ENCODE measurements at regions not wholly inside any gene's neighbourhood (a gene's known extent, or its start where the extent isn't known, plus 50 kb on each side); places are given as distances from the start of the nearest gene placed in this dataset.
"Not testable (repeated sequence)": the region's sequence is repeated elsewhere in the genome, so short reads cannot be mapped to it uniquely, and the experiment has no call there.

DNA sequence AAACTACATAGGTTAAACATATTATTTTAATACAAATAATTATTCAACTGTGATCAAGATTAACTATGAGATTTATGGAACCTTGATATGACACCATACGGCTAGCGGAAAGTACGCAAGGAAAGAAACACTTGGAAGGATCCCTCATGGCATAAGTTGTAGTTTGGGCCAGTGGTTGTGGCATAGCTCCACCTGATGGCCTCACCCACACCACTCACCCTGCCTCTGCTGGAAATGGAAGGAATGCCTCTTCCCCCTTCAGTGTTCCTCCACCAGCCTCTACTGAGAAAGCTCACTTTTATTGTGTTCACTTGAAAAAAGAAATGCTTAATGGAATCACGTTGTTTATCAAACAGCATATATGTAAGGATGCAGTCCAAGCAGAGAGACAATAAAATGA is 86.4 kb downstream of the BMP15 start:
- H3K4me3 ChIP-seq (ENCODE audit: control insufficient read depth, low read depth, low read length), result no peak overlapping the region
- TF ChIP-seq, protein P1, sequence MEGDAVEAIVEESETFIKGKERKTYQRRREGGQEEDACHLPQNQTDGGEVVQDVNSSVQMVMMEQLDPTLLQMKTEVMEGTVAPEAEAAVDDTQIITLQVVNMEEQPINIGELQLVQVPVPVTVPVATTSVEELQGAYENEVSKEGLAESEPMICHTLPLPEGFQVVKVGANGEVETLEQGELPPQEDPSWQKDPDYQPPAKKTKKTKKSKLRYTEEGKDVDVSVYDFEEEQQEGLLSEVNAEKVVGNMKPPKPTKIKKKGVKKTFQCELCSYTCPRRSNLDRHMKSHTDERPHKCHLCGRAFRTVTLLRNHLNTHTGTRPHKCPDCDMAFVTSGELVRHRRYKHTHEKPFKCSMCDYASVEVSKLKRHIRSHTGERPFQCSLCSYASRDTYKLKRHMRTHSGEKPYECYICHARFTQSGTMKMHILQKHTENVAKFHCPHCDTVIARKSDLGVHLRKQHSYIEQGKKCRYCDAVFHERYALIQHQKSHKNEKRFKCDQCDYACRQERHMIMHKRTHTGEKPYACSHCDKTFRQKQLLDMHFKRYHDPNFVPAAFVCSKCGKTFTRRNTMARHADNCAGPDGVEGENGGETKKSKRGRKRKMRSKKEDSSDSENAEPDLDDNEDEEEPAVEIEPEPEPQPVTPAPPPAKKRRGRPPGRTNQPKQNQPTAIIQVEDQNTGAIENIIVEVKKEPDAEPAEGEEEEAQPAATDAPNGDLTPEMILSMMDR (IDR thresholded peaks at IDR 0.05; ENCODE audit: control insufficient read depth, insufficient read depth, low read depth, low read length, missing control alignments), result no peak
- no peak for DNase-seq (ENCODE audit: low read depth)

- H3K4me3 ChIP-seq (ENCODE audit: control insufficient read depth, low read depth, low read length); DNase-seq (ENCODE audit: low read depth): not testable (repeated sequence)
Observed at GRCh38 chrX:51000384-51000783, 89.8 kb downstream of the BMP15 start.

DNA sequence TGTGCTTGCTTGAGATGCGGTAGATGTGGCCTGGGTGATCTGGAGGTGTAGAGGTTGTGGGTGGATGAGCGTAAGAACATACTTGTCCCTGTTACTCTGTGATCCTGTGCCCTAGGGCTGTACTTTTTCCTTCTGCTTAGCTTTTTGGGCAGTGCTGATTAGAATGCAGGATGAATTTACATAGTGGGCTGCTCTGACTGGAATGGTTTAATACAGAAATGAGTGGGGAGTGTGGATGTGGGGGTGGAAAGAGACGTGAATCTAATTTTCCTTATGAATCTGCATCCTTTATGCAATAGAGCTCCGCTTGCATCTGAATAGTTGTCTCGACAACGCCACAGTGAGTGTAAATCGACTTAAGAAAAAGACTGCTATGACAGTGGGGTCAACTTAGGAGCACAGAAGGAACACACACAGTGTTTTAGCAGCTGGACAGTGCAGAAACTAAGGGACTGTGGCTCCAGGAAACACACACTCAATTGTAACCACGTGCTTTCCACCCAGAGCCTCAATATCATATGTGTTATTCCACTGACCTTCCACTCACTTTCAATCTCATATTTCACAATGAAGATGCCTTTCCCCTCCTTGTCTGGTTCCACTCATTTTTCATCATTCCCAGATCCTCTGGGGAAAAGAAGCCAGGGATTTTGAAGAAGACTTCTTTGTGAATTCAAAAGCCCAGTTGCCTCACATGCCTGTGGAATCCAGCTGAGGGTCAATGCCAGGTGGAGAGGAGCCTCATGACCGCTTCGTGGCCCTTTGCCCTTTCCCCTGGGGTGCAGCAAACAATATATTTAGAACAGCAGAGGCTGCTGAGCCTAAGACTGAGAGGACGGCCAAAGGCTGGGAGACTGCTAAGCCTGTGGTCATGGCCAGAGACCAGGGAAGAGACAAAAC is 91.4 kb downstream of the BMP15 start:
- H3K4me3 ChIP-seq (ENCODE audit: control insufficient read depth, low read depth, low read length); DNase-seq (ENCODE audit: low read depth): not testable (repeated sequence)

- no peak for DNase-seq (ENCODE audit: low read depth)
- no peak overlapping the region for H3K4me3 ChIP-seq (ENCODE audit: control insufficient read depth, low read depth, low read length)
- TF ChIP-seq, protein P1 (IDR thresholded peaks at IDR 0.05; ENCODE audit: control insufficient read depth, insufficient read depth, low read depth, low read length, missing control alignments), result no peak
Observed at GRCh38 chrX:51006064-51006463, 95.5 kb downstream of the BMP15 start.

DNA sequence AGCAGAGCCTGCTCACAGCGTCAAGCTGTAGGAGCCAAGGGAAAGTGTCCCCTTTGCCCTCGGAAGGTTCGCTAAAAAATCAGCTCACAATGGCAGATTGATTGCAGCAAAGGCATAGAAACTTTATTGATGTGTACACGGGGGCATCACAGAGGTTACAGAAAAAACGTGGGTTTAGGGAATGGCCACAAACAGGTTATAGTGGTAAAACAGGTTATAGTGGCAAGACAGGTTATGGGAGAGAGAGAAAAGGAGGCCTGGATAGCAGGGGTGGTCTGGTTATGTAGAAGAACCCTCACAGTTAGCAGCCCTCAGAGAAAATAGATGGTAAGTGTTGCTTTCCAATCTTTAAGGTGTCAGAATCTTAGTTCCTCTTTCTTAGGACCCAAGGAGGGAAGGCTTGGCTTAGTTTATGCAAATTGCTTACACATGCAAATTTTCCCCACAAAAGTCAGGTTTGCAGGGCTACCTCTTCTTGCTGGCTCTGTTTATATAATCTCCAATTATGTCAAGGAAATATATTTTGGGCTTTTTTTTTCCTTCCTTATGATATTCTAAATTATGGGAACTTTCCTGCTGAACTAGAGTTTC is 113.7 kb downstream of the BMP15 start:
- TF ChIP-seq, protein P1 (IDR thresholded peaks at IDR 0.05; ENCODE audit: control insufficient read depth, insufficient read depth, low read depth, low read length, missing control alignments), result no peak
- no peak for DNase-seq (ENCODE audit: low read depth)

GRCh38 chrX:51026862-51027261 is 116.3 kb downstream of the BMP15 start:
- TF ChIP-seq, protein P1 (IDR thresholded peaks at IDR 0.05; ENCODE audit: control insufficient read depth, insufficient read depth, low read depth, low read length, missing control alignments), result no peak
- no peak overlapping the region for H3K4me3 ChIP-seq (ENCODE audit: control insufficient read depth, low read depth, low read length)
- DNase-seq (ENCODE audit: low read depth), result no peak

More for the DNA sequence above, 113.7 kb downstream of the BMP15 start:
- H3K4me3 ChIP-seq (ENCODE audit: control insufficient read depth, low read depth, low read length), result no peak overlapping the region

DNA sequence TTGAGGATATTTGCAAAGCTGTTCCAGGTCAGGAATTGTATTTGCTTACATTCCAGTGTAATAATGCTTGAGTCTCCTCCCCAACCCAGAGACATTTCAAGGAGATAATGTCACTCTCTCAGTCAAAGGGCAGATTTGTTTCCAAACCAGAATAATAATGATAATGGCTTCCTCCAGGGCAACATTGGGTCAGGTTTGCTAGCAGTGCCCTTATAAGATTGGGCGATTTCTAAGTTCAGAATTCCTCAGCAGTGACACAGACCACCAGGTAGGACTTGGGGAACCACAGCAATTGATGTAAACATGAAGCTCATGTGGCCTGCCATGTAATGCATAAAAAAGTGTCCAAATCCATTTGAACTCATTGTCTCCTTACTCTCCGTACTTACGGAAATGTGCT is 125.2 kb downstream of the BMP15 start:
- H3K4me3 ChIP-seq (ENCODE audit: control insufficient read depth, low read depth, low read length), result no peak overlapping the region
- no peak for DNase-seq (ENCODE audit: low read depth)
- TF ChIP-seq, protein P1 (IDR thresholded peaks at IDR 0.05; ENCODE audit: control insufficient read depth, insufficient read depth, low read depth, low read length, missing control alignments), result no peak

Data from AG09309 (cell line).